ENCODE measurements at regions not wholly inside any gene's neighbourhood (a gene's known extent, or its start where the extent isn't known, plus 50 kb on each side); places are given as distances from the start of the nearest gene placed in this dataset.

- RAD21 ChIA-PET (ENCODE audit: low non-redundant PET in 1 of 2, low total read pairs in 2 of 2, uncharacterized antibody in 2 of 2, unreplicated experiment in 2 of 2), result no interaction called here
- ATAC-seq (no peak), DNase-seq (ENCODE audit: low read depth, low spot score) (no peak)
- no TSS peak for BruUV-seq (replicated peaks)
- Histone ChIP-seq H3K9ac (ENCODE audit: low read length) (no peak overlapping the region), H3K4me2 (ENCODE audit: low read length) (no peak overlapping the region), H3K4me1 (ENCODE audit: control insufficient read depth in 1 of 2, insufficient read depth in 2 of 2, low read length in 2 of 2) (no peaks in the 10 kb centered on the region), H2AFZ (ENCODE audit: low read depth, low read length, poor library complexity, severe bottlenecking) (no peak overlapping the region), H3K79me2 (ENCODE audit: insufficient read depth, low read length) (no peaks in the 10 kb centered on the region), H3K9me2 (ENCODE audit: insufficient read depth) (no peaks in the 10 kb centered on the region), H3K27ac (ENCODE audit: low read depth, low read length) (no peak overlapping the region), H3K9me3 (ENCODE audit: control insufficient read depth in 1 of 2, insufficient read depth in 1 of 2, low read depth in 1 of 2, low read length in 2 of 2) (peaks cover 5 to 27% of the 10 kb centered on the region in 2 experiments; a peak in 3 of 4 replicates), H4K20me1 (ENCODE audit: insufficient read depth) (no peaks in the 10 kb centered on the region), H3K27me3 (ENCODE audit: insufficient read depth, low read length) (no peaks in the 10 kb centered on the region), H3K4me3 (replicated peaks in 1 of 2; ENCODE audit: low read depth in 1 of 2, low read length in 2 of 2) (no peak overlapping the region), H3K36me3 (ENCODE audit: control insufficient read depth in 1 of 2, insufficient read depth in 2 of 2, low read length in 2 of 2) (no peaks in the 10 kb centered on the region)
- CTCF ChIA-PET, result no interaction called here
- TF ChIP-seq ZFX (IDR thresholded peaks at IDR 0.05) (no peak), SP1 (IDR thresholded peaks at IDR 0.05; ENCODE audit: low read depth) (no peak), TCF7L2 (IDR thresholded peaks at IDR 0.05; ENCODE audit: borderline replicate concordance, extremely low read depth, insufficient read depth, insufficient read length) (no peak), ZNF274 (IDR thresholded peaks at IDR 0.05; ENCODE audit: low read depth, low read length) (no peak), POLR2A (IDR thresholded peaks at IDR 0.05; ENCODE audit: borderline replicate concordance, extremely low read depth, insufficient read depth, insufficient read length) (no peak), ELF1 (IDR thresholded peaks at IDR 0.05; ENCODE audit: borderline replicate concordance, low read depth) (no peak), YY1 (IDR thresholded peaks at IDR 0.05; ENCODE audit: extremely low read depth, insufficient replicate concordance, low read depth, low read length) (no peak), FOSL1 (IDR thresholded peaks at IDR 0.05; ENCODE audit: low read depth) (no peak), CTCF (IDR thresholded peaks at IDR 0.05 in 2 of 3, conservative IDR thresholded peaks at IDR 0.05 in 1 of 3; ENCODE audit: borderline replicate concordance in 1 of 3, insufficient read depth in 1 of 3, low read depth in 2 of 3, low read length in 2 of 3) (no peak)
- POLR2A ChIA-PET, result no interaction called here
- intact Hi-C loops (cut with micrococcal nuclease), result no loop called here
Observed at GRCh38 chr15:23881291-23881690, 194.2 kb upstream of the NDN start.

DNA sequence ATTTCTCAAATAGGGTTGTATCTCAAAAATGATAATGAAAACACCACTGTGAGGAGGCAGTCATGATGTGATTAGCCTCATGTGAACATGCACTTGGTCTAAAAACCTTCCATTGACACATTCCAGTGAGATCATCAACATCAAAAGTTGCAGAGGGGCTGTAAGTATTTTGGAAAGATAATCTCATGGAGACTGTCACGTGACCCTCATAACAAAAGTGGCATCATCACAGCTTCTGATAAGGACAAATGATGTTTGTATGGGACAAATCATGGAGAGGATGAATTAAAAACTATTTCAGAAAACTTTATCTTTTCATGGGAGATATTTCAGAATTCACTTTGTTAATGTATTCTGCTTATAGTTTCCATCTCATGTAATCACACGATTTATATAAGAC is 203.1 kb upstream of the NDN start:
- Histone ChIP-seq H3K9me3 (ENCODE audit: control insufficient read depth in 1 of 2, insufficient read depth in 1 of 2, low read depth in 1 of 2, low read length in 2 of 2) (peaks cover 0 to 28% of the 10 kb centered on the region in 2 experiments; a peak in 3 of 4 replicates), H3K9ac (ENCODE audit: low read length) (no peak overlapping the region), H3K4me1 (ENCODE audit: control insufficient read depth in 1 of 2, insufficient read depth in 2 of 2, low read length in 2 of 2) (no peaks in the 10 kb centered on the region), H3K79me2 (ENCODE audit: insufficient read depth, low read length) (no peaks in the 10 kb centered on the region), H3K27ac (ENCODE audit: low read depth, low read length) (no peak overlapping the region), H3K27me3 (ENCODE audit: insufficient read depth, low read length) (no peaks in the 10 kb centered on the region), H3K4me3 (replicated peaks in 1 of 2; ENCODE audit: low read depth in 1 of 2, low read length in 2 of 2) (no peak overlapping the region), H3K36me3 (ENCODE audit: control insufficient read depth in 1 of 2, insufficient read depth in 2 of 2, low read length in 2 of 2) (no peaks in the 10 kb centered on the region), H3K4me2 (ENCODE audit: low read length) (no peak overlapping the region), H3K9me2 (ENCODE audit: insufficient read depth) (no peaks in the 10 kb centered on the region), H2AFZ (ENCODE audit: low read depth, low read length, poor library complexity, severe bottlenecking) (no peak overlapping the region), H4K20me1 (ENCODE audit: insufficient read depth) (no peaks in the 10 kb centered on the region)
- TF ChIP-seq SRF (IDR thresholded peaks at IDR 0.05; ENCODE audit: low read depth) (no peak), EGR1 (IDR thresholded peaks at IDR 0.05; ENCODE audit: low read depth) (no peak), CEBPB (IDR thresholded peaks at IDR 0.05; ENCODE audit: low read depth) (no peak), YY1 (IDR thresholded peaks at IDR 0.05; ENCODE audit: extremely low read depth, insufficient replicate concordance, low read depth, low read length) (no peak), FOSL1 (IDR thresholded peaks at IDR 0.05; ENCODE audit: low read depth) (no peak), CBX3 (IDR thresholded peaks at IDR 0.05; ENCODE audit: low read depth) (no peak), TCF7L2 (IDR thresholded peaks at IDR 0.05; ENCODE audit: borderline replicate concordance, extremely low read depth, insufficient read depth, insufficient read length) (no peak)
- no peak for DNase-seq (ENCODE audit: low read depth, low spot score)
- no peak for ATAC-seq
- intact Hi-C loops (cut with micrococcal nuclease), result no loop called here
- CTCF ChIA-PET, result no interaction called here
- POLR2A ChIA-PET, result no interaction called here
- RAD21 ChIA-PET (ENCODE audit: low non-redundant PET in 1 of 2, low total read pairs in 2 of 2, uncharacterized antibody in 2 of 2, unreplicated experiment in 2 of 2), result no interaction called here
- no TSS peak for BruUV-seq (replicated peaks)

All from HCT116 (cell line).